ENCODE measurements at regions not wholly inside any gene's neighbourhood (a gene's known extent, or its start where the extent isn't known, plus 50 kb on each side); places are given as distances from the start of the nearest gene placed in this dataset.

- DNase-seq = no peak
Observed at GRCh38 chr1:87790756-87791155, 462.1 kb downstream of the LMO4 start.

- DNase-seq = no peak
Observed at GRCh38 chr1:87791931-87792740, 463.5 kb downstream of the LMO4 start.

GRCh38 chr1:87794788-87795614, 466.3 kb downstream of the LMO4 start:
- DNase-seq = peak; percentile 69

DNA sequence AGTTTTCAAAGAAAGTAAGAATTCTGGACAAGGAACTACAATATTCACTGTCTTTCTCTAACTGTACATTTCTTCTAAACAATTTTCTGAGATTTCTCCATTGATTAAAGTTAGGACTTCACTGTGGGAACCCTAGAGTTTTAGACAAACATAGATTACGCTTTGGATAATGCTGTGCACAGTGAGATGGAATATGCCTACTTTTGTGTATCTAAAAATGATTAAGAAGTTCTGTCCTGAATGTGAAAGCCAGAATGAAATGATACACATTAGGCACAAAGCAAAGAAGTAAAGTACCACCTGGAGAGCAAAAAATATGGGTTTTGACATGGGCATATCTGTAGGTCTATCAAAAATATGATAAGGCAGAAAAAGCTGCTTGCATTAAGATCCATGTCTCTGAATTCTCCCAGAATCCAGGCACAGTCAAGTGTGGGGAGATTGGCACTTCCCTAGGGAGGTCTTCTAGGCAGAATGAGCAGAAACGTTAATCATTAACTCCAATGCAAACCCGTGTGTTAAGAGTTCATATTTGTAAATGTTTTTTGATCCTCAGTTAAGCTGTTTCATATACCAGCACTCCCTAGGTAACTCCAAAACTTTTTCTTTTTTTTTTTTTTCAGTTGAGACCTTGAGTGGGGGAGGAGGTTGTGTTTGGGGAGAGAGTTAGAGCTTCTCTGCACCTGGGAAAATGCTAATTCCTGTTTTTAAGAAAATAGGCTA, 467.1 kb downstream of the LMO4 start:
- no peak for DNase-seq

GRCh38 chr1:87796471-87796901, 467.8 kb downstream of the LMO4 start:
- no peak for DNase-seq

DNA sequence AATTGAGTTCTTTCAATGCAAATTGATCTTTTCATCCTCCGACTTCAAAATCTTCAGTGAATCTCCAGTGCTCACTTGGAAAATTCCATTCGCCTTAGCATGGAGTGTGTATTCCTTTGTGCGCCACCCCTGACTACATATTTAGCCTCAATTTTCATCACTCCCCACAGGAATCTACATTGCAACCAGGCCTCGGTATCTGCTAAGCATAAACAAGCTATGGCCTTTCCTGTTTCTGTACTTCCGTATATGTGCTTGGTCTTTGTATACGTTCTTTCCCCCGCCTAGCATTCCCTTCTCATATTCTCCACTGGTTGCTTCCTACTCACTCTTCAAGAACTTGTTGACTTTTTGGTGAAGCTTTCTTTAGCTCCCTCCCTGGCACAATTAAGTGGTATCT, 470.8 kb downstream of the LMO4 start:
- DNase-seq = peak; percentile 22

DNA sequence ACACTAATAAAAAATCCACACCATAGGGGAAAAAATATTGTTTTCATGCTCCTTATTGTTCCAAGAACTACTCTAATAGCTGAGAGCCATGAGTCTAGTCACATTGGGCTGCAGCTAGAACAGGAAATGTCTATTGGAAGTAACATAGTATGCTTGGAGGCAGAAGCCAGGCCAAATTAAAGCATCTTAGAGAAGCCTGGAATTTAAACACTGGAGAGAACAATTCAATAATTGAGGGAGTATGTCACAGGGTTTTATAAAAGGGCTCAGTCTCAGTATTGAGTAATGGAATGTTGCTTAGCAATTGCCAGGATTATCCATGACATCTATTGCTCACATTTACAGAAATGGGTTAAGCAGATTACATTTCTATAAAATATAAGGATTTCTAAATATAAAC, 471.3 kb downstream of the LMO4 start:
- peak; percentile 26 for DNase-seq

DNA sequence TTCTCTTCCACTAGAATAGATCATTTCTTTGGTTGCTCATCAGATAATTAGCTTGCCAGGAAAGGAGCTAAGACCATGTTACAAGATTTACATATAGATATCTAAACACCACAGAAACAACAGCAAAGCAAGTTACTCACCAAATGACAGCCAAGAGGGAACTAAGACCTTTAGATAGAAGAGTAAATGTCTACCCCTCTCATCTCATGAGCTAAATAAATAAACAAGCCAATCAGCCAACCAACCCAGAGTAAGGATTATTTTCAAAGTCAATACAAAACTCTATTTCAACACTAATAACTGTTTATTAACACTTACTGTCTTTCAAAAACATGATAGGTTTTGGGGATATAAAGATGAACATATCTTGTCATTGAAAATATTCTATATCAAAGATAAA, 474.7 kb downstream of the LMO4 start:
- DNase-seq = no peak

- no peak for DNase-seq
Observed at GRCh38 chr1:87804128-87804527, 475.4 kb downstream of the LMO4 start.

DNA sequence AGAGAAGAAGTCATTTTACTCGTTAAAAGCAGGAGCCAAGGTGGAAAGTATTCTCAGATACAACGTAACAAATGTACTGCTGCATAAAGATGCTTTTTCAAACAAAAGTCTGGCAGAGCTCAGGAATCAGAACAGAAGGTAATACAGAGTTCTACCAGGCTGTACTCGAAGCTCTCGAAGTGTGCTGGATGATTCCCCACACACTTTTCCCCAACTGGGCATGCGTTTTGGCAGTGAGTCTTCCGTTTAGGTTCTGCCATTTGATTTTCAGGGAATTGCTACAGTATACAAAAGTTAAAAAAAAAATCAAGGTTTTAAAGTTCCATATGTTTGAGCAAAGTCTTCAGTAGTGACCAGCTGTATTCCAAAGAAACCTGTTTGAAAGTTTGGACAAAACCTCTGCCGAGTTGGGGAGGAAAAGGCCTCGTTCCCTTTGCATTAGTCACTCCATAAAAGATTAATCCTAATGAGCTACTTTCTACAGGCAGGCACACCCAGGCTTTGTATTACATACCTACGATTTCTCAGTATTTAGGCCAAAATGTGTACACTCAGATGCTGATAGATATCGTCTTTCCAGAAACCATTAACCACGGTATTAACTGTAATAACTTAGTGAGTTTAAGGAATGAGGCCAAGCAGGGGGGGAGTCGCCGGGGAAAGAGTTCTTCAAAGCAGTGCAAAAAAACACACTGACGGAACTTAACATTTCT, 477.1 kb downstream of the LMO4 start:
- DNase-seq = peak; percentile 20

GRCh38 chr1:87806379-87807094, 477.9 kb downstream of the LMO4 start:
- DNase-seq = no peak

- no peak for DNase-seq
Observed at GRCh38 chr1:87810166-87810565, 481.5 kb downstream of the LMO4 start.

- DNase-seq = no peak
Observed at GRCh38 chr1:87812871-87813577, 484.3 kb downstream of the LMO4 start.

DNA sequence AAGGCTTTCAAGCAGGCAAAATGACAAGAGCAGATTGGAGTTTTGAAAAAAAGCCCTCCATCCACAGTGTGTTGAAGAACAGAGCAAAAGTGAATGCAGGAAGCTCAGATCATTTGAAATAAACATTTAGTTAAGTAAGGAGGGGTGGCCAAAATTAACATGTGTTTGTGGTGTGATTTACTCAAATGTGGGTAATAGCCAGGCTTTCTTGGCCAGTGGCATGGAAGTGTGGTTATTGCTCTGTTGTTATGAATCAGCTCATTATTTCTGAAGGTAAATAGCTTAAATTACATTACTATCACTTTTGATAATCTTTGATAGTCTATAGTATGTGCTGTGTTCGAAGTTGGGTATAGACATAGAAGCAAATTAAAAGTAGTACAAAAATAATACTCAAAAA, 485.9 kb downstream of the LMO4 start:
- DNase-seq = no peak

DNA sequence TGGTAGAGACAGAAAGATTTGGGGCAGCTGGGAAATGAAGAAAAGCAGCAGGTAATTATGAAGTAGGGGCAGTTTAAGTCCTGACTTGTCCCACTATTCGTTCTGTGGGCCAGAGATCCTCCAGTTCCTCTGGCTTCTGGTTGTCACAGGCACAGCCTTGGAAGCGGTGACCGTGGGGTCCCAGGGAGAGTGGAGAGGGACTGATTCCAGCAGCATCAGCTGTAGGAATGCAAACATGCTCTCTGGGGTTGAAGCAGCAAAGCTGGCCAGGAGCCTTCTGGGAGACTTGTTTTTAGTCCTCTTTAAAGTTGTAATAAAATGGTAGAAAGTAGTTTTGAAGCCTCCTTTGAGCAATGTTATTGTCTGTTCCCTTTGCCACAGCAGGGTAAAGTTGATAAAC, 488.0 kb downstream of the LMO4 start:
- DNase-seq = no peak

- DNase-seq = no peak
Observed at GRCh38 chr1:87820668-87821334, 492.1 kb downstream of the LMO4 start.

DNA sequence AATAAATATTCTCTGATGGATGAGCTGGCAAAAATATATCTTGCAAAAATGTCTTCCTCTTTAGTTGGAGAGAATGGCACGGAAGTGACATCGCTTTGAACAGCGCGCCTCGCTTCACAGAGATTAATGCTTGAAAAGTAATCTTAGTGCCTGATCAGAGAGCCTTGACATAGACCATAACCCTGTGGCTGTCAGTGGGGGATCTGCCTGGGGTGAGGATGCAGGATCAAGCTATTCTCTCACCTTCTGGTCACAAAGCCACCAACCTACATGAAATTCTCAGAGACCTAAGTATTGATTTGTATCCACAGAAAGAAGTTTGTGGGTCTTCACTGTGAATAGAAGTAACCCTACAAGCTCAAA, 492.6 kb downstream of the LMO4 start:
- DNase-seq = no peak

DNA sequence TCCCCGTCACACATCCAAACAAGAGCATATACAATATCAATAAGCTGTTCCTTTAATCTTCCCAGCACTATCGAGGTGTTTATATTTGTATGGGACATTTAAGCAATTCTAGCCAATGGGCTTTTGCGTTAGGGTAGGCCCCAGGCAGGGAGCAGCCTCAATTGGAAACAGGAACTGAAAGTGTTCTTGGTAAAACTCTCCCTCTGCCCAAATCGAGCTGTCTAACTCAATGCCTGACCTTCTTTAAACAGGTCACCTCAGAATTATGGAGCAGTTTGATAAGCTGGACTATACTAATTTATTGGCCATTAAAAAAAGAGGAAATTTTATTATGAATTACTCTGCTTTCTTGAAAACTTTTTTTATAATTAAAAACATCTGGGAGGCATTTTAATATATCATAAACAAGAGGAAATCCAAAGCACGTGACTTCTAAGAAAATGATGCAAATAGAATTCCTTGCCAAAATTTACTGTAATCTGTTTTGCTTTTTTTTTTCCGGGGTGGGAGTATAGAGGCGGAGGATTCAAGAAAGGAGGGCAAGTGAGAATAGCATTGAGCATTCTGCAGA, 498.1 kb downstream of the LMO4 start:
- peak; percentile 84 for DNase-seq

DNA sequence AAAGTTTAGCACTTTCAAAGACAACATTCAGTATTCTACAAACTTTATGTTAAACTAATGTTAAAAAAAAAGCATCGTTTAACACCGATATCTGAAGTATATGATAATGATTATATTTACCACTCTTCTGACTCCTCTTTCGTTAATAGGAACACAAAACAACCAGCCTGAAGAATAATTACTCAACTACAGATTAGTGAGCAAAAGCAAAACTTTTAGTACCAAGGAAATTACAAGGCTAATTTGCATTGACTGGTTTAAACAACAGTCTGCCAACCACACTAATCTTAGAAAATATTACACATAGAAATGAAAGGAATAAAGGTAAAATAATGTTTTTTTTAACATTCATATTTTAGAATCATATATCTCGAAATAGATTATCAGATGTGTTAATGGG, 500.7 kb downstream of the LMO4 start:
- no peak for DNase-seq

DNA sequence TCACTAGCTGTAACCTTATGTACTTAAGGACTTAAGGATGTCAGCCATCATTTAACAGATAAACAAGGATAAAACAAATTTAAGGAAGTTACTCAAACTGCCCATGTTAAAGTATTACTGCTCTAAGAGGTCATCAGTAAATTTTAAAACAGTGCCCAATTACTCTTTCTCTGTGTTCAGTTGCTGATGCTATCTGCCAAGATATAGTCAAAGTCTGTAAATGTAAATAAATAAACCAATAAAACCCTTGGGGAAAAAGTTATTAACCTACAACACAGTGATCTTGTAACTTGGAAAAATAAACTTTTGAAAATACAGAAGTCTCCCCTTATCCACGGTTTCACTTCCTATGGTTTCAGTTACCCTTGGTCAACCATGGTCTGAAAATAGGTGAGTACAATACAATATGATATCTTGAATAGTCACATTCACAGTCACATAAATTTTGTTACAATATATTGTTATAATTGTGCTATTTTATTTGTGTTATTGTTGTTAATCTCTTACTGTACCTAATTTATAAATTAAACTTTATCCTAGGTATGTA, 501.8 kb downstream of the LMO4 start:
- DNase-seq = no peak

All from fibroblast of skin of scalp (primary cell).